Neural progenitor cell (in vitro differentiated cells): ENCODE measurements at regions not wholly inside any gene's neighbourhood (a gene's known extent, or its start where the extent isn't known, plus 50 kb on each side); places are given as distances from the start of the nearest gene placed in this dataset.

Experiments used
- DNase-seq: peaks from one replicate; pipeline ENCODE4 v3.0.0-alpha.2; 2016; ENCODE audit warnings: low spot score
- H2AFZ ChIP-seq: fragments of 200-600 bp; sonication (generic); replicated peaks from 2 replicates; pipeline ENCODE4 v1.6.1; 2016; ENCODE audit warnings: antibody characterized with exemption
- H3F3A ChIP-seq: fragments of 200-600 bp; sonication (generic); 2 replicates; pipeline ENCODE4 v1.6.1; 2016; ENCODE audit warnings: antibody characterized with exemption, low read depth
- H3K27ac ChIP-seq: fragments of 200-600 bp; sonication (generic); 2 replicates; pipeline ENCODE4 v1.5.1; 2016; ENCODE audit warnings: mild to moderate bottlenecking
- H3K27me3 ChIP-seq: fragments of 200-600 bp; sonication (generic); 2 replicates; pipeline ENCODE4 v1.6.1; 2016; ENCODE audit warnings: mild to moderate bottlenecking, moderate library complexity
- H3K36me3 ChIP-seq: fragments of 200-600 bp; sonication (generic); 2 replicates; pipeline ENCODE4 v1.5.1; 2016
- H3K4me1 ChIP-seq: fragments of 200-600 bp; sonication (generic); 2 replicates; pipeline ENCODE4 v1.6.1; 2016; ENCODE audit warnings: mixed run types
- H3K4me2 ChIP-seq: fragments of 200-600 bp; sonication (generic); 2 replicates; pipeline ENCODE4 v1.6.1; 2016
- H3K4me3 ChIP-seq: fragments of 200-600 bp; sonication (generic); 2 replicates; pipeline ENCODE4 v1.5.1; 2016
- H3K79me2 ChIP-seq: fragments of 200-600 bp; sonication (generic); 2 replicates; pipeline ENCODE4 v1.6.1; 2016; ENCODE audit warnings: low read depth
- H3K9ac ChIP-seq: fragments of 200-600 bp; sonication (generic); 2 replicates; pipeline ENCODE4 v1.6.1; 2016
- H3K9me3 ChIP-seq: fragments of 200-600 bp; sonication (generic); 2 replicates; pipeline ENCODE4 v1.5.1; 2016; ENCODE audit warnings: low read depth
- H4K20me1 ChIP-seq: fragments of 200-600 bp; sonication (generic); 2 replicates; pipeline ENCODE4 v1.6.1; 2016; ENCODE audit warnings: low read depth
- H3K27ac Mint-ChIP-seq: 3 replicates; pipeline ENCODE4 v1.8.0; 2021; ENCODE audit warnings: mixed read lengths
- H3K27me3 Mint-ChIP-seq: 2 replicates; pipeline ENCODE4 v1.8.0; 2022; ENCODE audit warnings: low read depth, mild to moderate bottlenecking, inconsistent platforms, moderate library complexity, mixed read lengths; ENCODE audit not compliant: insufficient read depth
- H3K36me3 Mint-ChIP-seq: 3 replicates; pipeline ENCODE4 v1.8.0; 2021; ENCODE audit warnings: mixed read lengths
- H3K4me1 Mint-ChIP-seq: 3 replicates; pipeline ENCODE4 v1.8.0; 2021; ENCODE audit warnings: mixed read lengths
- H3K4me3 Mint-ChIP-seq: 3 replicates; pipeline ENCODE4 v1.8.0; 2021; ENCODE audit warnings: mild to moderate bottlenecking, moderate library complexity, mixed read lengths
- H3K9me3 Mint-ChIP-seq: 3 replicates; pipeline ENCODE4 v1.8.0; 2020; ENCODE audit warnings: mixed read lengths
- EZH2 ChIP-seq: fragments of 200-600 bp; sonication (generic); IDR thresholded peaks from 2 replicates; pipeline ENCODE4 v1.6.1; 2017; ENCODE audit warnings: antibody characterized with exemption, mild to moderate bottlenecking, moderate library complexity
- EZH2phosphoT487 ChIP-seq: fragments of 200-600 bp; sonication (generic); IDR thresholded peaks from 2 replicates; pipeline ENCODE4 v1.6.1; 2017; ENCODE audit warnings: antibody characterized with exemption
- TF ChIP-seq, protein P1 (sequence below): fragments of 200-600 bp; sonication (generic); IDR thresholded peaks from 2 replicates; pipeline ENCODE4 v1.5.1; 2017; ENCODE audit warnings: antibody characterized with exemption, mild to moderate bottlenecking

DNA sequence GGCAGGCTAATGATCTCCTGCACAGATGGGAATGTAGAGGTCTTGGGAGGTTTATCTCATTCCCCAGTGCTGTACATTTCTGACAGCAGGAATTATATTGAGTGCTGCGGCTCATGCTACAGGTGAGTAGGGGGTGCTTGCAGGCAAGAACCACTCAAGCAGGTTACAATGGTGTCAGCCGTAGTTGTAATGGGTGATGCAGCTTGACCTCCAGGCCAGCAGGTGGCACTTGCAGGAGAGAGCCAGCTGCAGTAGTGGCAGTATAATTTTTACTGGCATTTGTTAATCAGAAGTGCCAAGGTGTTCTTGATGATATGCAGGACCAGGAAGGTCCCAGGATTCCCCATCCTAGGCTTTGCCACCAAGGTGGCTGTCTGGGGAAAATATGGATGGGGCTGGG, 759.6 kb upstream of the NDST4 start:
- H3K36me3 Mint-ChIP-seq, result no peaks in the 10 kb centered on the region

DNA sequence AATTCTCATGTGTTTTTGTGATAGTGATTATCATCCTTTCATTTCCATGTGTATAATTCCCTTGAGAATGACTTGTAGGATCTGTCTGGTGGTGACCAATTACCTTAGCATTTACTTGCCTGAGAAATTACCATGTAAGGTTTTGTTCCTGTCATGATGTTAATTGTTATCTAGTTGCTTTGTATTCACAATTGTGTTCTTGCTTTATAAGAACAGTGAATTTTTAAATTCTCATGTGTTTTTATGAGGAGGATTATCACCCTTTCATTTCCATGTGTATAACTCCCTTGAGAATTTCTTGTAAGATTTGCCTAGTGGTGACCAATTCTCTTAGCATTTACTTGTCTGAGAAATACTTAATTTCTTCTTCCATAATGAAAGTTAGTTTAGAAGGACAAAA, 758.2 kb upstream of the NDST4 start:
- Mint-ChIP-seq H3K4me1 (no peaks in the 10 kb centered on the region), H3K4me3 (no peak overlapping the region), H3K27ac (no peak overlapping the region), H3K27me3 (peaks cover 3% of the 10 kb centered on the region), H3K36me3 (no peaks in the 10 kb centered on the region), H3K9me3 (no peaks in the 10 kb centered on the region)
- no peak overlapping the region for H2AFZ ChIP-seq
- no peaks in the 10 kb centered on the region for H3K27me3 ChIP-seq
- no peaks in the 10 kb centered on the region for H4K20me1 ChIP-seq
- H3K27ac ChIP-seq, result no peak overlapping the region
- H3K79me2 ChIP-seq, result no peaks in the 10 kb centered on the region
- no peak overlapping the region for H3K9ac ChIP-seq
- H3K36me3 ChIP-seq, result no peaks in the 10 kb centered on the region
- no peak for DNase-seq
- no peaks in the 10 kb centered on the region for H3F3A ChIP-seq
- H3K4me2 ChIP-seq, result no peak overlapping the region
- no peaks in the 10 kb centered on the region for H3K9me3 ChIP-seq
- H3K4me1 ChIP-seq, result no peaks in the 10 kb centered on the region
- H3K4me3 ChIP-seq, result no peak overlapping the region
- TF ChIP-seq EZH2 (no peak), EZH2phosphoT487 (no peak)
- TF ChIP-seq, protein P1, sequence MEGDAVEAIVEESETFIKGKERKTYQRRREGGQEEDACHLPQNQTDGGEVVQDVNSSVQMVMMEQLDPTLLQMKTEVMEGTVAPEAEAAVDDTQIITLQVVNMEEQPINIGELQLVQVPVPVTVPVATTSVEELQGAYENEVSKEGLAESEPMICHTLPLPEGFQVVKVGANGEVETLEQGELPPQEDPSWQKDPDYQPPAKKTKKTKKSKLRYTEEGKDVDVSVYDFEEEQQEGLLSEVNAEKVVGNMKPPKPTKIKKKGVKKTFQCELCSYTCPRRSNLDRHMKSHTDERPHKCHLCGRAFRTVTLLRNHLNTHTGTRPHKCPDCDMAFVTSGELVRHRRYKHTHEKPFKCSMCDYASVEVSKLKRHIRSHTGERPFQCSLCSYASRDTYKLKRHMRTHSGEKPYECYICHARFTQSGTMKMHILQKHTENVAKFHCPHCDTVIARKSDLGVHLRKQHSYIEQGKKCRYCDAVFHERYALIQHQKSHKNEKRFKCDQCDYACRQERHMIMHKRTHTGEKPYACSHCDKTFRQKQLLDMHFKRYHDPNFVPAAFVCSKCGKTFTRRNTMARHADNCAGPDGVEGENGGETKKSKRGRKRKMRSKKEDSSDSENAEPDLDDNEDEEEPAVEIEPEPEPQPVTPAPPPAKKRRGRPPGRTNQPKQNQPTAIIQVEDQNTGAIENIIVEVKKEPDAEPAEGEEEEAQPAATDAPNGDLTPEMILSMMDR, result no peak

More for the DNA sequence above, 759.6 kb upstream of the NDST4 start:
- Histone ChIP-seq H4K20me1 (no peaks in the 10 kb centered on the region), H3K9ac (no peak overlapping the region), H3K27me3 (no peaks in the 10 kb centered on the region), H3K4me2 (no peak overlapping the region), H3K27ac (no peak overlapping the region), H3K79me2 (no peaks in the 10 kb centered on the region), H2AFZ (no peak overlapping the region), H3K9me3 (no peaks in the 10 kb centered on the region), H3K4me1 (no peaks in the 10 kb centered on the region), H3K4me3 (no peak overlapping the region), H3F3A (no peaks in the 10 kb centered on the region), H3K36me3 (no peaks in the 10 kb centered on the region)
- no peak for DNase-seq
- Mint-ChIP-seq H3K27ac (no peak overlapping the region), H3K27me3 (peaks cover 3% of the 10 kb centered on the region), H3K4me3 (no peak overlapping the region), H3K9me3 (no peaks in the 10 kb centered on the region), H3K4me1 (no peaks in the 10 kb centered on the region)
- TF ChIP-seq EZH2phosphoT487 (no peak), EZH2 (no peak)
- TF ChIP-seq, protein P1, result no peak

DNA sequence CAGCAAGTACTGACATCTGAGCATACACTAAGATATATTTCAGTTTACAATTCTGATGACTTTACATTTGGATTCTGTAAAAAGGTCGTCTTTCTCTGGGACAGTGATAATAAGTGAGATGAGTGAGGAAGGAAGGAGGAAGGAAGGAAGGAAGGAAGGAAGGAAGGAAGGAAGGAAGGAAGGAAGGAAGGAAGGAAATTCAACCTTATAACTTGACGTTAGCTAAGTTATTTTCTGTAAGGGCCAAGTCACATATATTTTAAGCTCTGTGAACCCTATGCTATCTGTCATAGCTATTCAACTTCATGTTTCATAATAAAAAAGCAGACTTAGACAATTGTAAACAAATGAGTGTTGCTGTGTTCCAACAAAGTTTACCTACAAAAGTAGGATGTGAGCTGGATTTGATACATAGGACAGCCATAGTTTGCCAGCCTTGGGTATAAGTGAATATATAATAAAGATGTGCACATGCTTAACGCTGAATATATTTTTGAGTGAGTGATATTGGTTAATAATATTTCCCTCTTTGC, 753.0 kb upstream of the NDST4 start:
- no peaks in the 10 kb centered on the region for H3K27me3 ChIP-seq
- Mint-ChIP-seq H3K36me3 (no peaks in the 10 kb centered on the region), H3K4me1 (no peaks in the 10 kb centered on the region), H3K27ac (no peak overlapping the region), H3K27me3 (no peaks in the 10 kb centered on the region), H3K4me3 (no peak overlapping the region), H3K9me3 (no peaks in the 10 kb centered on the region)
- DNase-seq, result no peak
- H3K79me2 ChIP-seq, result no peaks in the 10 kb centered on the region
- TF ChIP-seq EZH2phosphoT487, result no peak
- TF ChIP-seq EZH2, result no peak
- TF ChIP-seq, protein P1, result no peak
- no peak overlapping the region for H3K9ac ChIP-seq
- no peak overlapping the region for H2AFZ ChIP-seq
- no peak overlapping the region for H3K4me2 ChIP-seq
- no peaks in the 10 kb centered on the region for H3F3A ChIP-seq
- H4K20me1 ChIP-seq, result no peaks in the 10 kb centered on the region
- H3K4me1 ChIP-seq, result no peaks in the 10 kb centered on the region
- H3K9me3 ChIP-seq, result no peaks in the 10 kb centered on the region
- H3K4me3 ChIP-seq, result no peak overlapping the region
- no peak overlapping the region for H3K27ac ChIP-seq
- H3K36me3 ChIP-seq, result no peaks in the 10 kb centered on the region
